GM21390 (cell line): ENCODE measurements at regions not wholly inside any gene's neighbourhood (a gene's known extent, or its start where the extent isn't known, plus 50 kb on each side); places are given as distances from the start of the nearest gene placed in this dataset.
A peak's percentile ranks its signal among the peaks of the same experiment; 100 is the strongest.
"Not testable (repeated sequence)": the region's sequence is repeated elsewhere in the genome, so short reads cannot be mapped to it uniquely, and the experiment has no call there.

Experiments used
- ATAC-seq: cut with Tn5 transposase; IDR thresholded peaks from one replicate; pipeline ENCODE4 v1.9.1; 2021; ENCODE audit not compliant: unreplicated experiment

DNA sequence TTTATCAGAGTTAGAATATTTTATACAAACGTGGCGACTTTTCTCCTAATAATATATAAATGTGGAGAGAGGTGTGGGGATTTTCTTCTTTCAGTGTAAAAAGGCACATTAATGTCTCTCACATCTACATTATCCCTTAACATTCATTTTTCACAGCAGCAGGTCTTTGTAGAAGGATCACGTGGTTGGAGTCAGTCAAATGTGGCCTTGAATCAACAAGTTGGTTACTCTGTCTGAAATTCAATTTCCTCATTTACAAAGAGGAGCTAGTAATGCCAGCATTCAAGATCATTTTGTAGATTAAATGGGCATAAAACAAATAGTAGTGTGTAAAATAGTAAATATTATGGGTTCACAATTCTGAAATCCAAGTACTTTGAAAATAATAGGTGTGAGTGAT is 183.1 kb upstream of the SEMA3E start:
- ATAC-seq = no peak

DNA sequence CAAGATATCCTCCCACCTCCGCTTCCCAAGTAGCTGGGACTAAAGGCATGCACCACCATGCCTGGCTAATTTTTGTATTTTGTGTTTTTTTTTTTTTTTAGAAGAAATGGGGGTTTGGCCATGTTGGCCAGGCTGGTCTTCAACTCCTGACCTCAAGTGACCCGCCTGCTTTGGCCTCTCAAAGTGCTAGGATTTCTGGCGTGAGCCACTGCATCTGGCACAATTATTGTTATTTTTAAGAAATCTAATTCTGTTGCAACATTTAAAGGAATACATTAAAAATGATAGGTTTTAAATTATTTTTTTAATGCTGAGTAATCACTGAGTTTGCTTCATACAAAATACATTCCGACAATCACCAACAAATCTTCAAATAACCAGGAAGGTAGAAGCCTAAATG is 178.1 kb upstream of the SEMA3E start:
- no peak for ATAC-seq

DNA sequence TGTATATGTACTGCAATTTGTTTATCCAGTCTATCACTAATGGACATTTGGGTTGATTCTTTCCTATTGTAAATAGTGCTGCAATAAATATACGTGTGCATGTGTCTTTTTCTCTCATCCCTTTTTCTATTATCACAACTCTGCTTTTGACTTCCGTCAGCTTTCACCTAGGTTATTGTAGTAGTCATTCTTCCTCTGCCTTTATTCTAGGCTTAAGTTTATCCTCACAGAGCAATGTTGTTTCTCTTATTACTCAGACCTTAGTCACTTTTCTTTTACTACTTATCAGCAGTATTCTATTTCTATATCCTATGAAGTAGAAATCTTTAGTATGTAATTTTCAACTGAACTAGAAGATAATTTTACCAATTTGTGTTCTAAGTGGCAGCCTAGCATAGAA is 175.3 kb upstream of the SEMA3E start:
- ATAC-seq = no peak

DNA sequence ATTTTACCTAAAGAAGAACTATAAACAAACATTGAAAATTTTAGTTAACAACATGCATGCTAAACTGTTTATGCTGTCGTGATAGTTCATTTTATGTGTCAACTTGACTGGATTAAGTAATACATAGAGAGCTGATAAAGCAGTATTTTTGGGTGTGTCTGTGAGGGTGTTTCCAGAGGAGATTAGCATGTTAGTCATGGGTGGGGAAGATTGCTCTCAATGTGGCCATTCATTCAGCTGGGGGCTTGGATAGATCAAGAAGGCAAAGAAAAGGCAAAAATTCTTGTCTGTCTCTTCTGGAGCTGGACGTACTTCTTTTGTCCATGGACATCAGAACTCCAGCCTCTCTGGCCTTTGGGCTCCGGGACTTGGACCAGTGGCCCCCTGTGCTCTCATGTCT is 172.9 kb upstream of the SEMA3E start:
- ATAC-seq = no peak

- ATAC-seq = no peak
These were observed 171.7 kb upstream of the SEMA3E start for GRCh38 chr7:83820641-83821040.

DNA sequence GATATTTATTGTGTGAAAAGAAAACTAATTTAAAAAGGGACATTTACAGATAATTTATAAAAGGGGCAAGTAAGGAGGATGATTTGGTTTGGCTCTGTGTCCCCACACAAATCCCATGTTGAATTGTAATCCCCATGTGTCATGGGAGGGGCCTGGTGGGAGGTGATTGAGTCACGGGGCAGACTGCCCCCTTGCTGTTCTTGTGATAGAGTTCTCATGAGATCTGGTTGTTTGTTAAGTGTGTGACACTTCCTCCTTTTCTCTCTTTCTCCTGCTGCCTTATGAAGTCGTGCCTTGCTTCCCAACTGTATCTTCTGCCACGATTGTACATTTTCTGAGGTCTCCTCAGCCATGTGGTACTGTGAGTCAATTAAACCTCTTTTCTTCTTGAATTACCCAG is 171.0 kb upstream of the SEMA3E start:
- ATAC-seq = no peak

DNA sequence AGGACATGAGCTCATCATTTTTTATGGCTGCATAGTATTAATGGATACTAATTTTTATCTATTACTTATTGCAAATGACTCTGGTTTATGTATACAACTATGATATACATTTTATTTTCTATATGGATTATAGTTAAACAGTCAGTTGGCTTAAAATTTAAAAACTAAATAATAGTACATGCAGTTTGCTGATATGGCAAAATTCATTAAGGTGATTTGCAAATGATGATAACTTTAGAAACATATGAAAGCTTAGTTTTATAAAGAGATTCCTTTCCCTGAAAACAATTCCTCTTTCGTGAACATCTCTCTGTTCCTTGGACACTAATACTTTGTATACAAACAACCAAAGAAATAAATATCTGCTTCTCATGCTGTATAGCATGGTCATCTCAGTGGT is 165.5 kb upstream of the SEMA3E start:
- no peak for ATAC-seq

- ATAC-seq = not testable (repeated sequence)
These were observed 163.6 kb upstream of the SEMA3E start for GRCh38 chr7:83812563-83812962.

DNA sequence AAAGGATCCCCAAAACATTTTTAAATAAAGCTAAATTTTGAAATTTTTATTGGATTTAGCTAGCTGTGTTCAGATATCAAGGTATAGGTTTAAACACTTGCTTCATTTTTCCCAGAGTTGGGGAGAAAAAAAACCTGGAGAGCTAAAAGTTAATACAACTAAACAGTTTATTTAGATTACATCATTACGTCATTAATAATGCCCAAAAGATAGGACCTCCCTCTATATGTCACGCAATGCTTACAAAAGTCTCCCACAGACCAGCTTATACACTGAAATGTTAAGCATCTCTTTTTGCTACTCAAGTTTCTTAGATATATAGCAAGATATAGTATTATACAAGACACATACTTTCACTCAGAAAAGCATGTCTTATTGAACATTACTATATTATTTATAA is 160.0 kb upstream of the SEMA3E start:
- no peak for ATAC-seq

DNA sequence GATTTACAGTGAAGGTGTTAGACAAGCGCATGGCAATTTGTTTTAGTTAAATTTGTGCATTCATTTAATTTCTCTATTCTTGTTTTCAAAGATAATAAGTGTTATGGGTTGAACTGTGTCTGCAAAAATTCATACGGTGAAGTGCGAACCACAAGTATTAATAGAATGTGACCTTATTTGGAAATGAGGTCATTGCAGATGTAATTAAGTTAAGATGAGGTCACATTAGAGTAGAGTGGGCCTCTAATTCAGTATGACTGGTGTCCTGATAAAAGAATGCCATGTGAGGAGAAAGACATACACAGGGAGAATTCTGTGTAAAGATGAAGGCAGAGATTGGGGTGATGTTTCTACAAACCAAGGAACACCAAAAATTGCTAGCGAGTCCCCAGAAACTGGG is 158.8 kb upstream of the SEMA3E start:
- no peak for ATAC-seq

DNA sequence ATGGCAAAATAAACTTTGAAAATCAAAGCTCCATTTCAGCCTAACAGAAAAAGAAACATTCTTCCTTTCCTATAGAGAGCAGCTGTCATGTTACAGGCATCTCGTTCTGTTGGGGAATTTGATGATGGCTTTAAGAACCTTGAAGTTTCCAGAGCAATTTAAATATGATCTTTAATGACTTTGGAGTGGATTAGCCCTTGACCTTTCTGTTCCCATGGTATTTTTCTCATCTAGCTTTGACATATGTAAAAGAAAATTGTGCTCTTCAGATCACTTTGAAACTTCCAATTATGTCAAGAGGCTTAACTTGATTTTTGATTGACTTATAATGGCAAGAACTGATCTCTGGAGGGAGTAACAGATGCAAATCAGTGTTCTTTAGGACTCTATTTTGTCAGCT is 157.6 kb upstream of the SEMA3E start:
- ATAC-seq = no peak

- no peak for ATAC-seq
These were observed 150.4 kb upstream of the SEMA3E start for GRCh38 chr7:83799333-83799732.

DNA sequence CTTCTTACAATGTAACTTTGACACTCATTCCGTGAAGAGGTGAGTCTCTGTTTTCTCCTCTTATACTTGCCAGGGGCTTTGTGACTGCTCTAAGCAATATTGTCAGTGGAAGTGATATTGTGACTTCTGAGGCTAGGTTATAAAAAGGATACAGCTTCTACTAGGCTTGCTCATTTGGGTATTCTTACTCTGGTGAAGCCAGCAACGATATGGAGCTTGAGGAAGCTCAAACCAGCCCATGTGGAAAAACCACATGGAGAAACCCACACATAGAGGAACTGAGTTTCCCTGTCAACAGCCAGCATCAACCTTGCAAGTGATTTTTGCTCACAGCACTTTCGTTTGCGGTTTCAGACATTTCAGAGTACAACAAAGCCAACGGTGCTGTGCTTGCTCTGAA is 149.6 kb upstream of the SEMA3E start:
- ATAC-seq = peak; percentile 45

GRCh38 chr7:83796760-83797159 is 147.8 kb upstream of the SEMA3E start:
- no peak for ATAC-seq

DNA sequence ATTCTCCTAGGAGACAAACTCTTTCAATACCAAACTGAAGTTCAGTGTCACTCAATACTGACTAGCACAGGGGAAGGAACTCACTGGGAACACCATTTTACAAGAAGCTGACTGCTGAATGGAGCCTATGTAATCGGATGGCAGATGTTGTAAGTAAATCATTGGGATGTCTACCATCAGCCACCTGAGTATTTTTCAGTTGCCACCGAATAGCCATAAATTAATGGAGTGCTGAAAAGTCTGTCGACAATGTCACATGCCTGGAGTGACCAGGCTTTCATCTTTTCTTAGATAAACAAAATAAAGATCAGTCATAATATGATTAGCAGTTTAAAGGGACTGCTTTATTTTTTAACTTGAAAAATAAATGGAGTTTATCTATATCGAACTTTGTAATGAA is 145.9 kb upstream of the SEMA3E start:
- no peak for ATAC-seq

DNA sequence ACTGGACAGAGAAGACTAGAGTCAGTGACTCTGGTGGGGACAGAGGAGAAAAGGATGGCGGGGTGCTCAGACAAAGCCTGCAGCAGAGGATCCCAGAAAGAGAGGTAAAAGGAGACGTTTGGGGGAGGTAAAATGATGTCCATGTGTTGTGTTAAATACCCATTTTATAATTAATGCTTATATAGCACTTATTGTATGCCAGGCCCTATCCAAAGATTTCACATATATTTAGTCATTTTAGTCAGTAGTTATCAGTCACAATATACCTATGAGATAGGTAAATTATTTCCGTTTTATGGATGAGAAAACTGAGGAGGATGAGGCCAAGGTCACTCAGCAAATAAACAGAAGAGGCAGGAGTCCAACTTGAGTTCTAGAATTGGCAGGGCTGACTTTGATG is 144.6 kb upstream of the SEMA3E start:
- no peak for ATAC-seq

GRCh38 chr7:83791737-83792136 is 142.8 kb upstream of the SEMA3E start:
- ATAC-seq = no peak

- ATAC-seq = no peak
These were observed 137.9 kb upstream of the SEMA3E start for GRCh38 chr7:83786858-83787257.

DNA sequence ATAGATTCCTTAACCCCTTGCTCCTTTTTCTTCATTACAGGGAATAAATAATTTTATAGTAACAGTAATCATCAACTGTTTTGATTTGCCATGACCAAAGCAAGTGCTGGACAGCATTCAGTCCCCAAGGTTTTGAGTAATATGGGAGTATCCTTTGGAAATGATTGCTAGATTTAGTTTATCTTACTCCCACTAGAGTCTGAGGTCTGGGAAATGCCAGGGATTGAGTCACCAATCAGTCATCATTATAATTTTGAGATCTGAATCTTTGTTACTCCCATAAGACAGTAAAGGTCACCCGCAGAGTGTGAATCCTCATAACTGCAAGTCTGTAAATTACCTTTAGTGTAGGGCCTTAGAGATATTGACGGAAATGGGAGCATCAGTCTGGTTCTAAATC is 133.7 kb upstream of the SEMA3E start:
- ATAC-seq = no peak

DNA sequence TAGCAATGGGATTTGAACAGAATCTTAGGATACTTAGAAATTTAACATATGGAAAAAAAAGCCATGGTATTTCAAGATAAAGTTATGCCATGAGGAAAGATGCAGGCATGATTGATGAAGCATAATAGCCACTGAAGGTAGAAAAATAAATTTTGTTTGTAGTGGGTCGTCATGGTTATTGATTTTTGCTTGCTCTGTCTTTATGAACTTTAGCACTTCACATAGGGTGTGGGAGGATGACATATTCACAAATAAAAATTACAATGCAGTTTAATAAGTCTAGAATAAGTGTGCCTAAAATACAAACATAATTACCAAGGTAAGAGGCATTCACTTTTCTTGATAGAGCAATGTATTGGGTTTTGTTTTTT is 129.1 kb upstream of the SEMA3E start:
- ATAC-seq = no peak

- ATAC-seq = no peak
These were observed 128.6 kb upstream of the SEMA3E start for GRCh38 chr7:83777406-83778072.

DNA sequence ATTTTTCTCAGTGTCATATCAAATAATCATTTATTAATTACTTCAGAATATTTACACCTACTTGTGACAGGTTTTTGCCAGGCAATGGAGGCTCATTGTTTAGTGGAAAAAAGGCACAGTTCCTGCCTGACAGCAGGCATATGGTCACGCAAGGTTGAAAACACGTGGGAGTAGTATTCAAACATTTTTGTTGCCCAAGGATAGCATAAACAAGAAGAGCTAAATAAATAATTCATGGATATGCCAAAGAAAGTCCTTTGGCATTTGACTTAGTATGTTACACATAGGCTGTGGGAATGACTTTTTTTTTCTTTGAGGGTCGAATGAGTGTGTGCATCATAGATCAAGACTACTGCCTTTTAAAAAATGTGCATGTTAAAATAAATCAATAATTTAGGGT is 120.5 kb upstream of the SEMA3E start:
- no peak for ATAC-seq

DNA sequence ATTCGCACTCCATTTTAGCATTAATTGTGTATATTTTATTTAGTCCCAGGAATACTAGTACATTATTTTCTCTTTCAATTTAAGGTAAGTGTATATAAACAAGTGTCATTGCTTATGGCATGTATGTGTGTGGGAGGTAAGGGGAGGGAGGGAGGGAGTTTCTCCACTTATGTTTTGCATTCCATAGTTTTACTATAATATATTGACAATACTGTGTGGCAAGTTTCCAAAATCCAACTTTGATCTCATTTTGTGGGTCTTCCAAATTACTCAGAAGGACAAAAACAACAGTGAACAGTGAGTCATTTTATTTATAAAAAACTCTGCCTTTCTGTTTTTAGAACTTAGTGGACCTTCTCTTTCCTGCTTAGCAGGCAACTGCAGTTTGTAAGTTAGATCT is 102.3 kb upstream of the SEMA3E start:
- no peak for ATAC-seq

- no peak for ATAC-seq
These were observed 100.6 kb upstream of the SEMA3E start for GRCh38 chr7:83749495-83749894.
